GM21515 (cell line): ENCODE measurements at regions not wholly inside any gene's neighbourhood (a gene's known extent, or its start where the extent isn't known, plus 50 kb on each side); places are given as distances from the start of the nearest gene placed in this dataset.

ENCODE experiments used
- ATAC-seq: cut with Tn5 transposase; IDR thresholded peaks from one replicate; pipeline ENCODE4 v1.9.1; 2021; ENCODE audit not compliant: unreplicated experiment

- ATAC-seq = no peak
Observed at GRCh38 chr18:64888956-64889355, 740.1 kb upstream of the LINC00305 start.

DNA sequence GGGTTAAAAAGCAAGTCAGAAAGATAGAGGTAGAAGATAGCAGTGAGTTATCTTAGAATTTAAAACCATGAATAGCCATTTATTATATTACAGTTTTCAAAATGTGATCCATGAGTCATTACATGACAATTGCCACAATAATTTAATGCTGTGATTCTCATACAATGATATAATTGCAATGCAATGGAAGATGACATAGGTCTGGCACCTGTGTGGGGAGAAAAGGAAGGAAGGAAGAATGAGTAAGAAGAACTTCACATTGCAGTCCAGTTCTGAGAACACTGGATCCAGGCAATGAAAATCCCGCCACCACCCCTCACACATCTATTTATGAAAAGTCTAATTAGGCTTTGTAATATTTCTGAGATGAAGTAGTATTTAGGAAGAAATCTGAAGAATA is 738.1 kb upstream of the LINC00305 start:
- ATAC-seq = no peak

GRCh38 chr18:64882896-64883295 is 734.0 kb upstream of the LINC00305 start:
- ATAC-seq = no peak

GRCh38 chr18:64876833-64877232 is 727.9 kb upstream of the LINC00305 start:
- ATAC-seq = no peak

GRCh38 chr18:64872710-64873458 is 724.0 kb upstream of the LINC00305 start:
- no peak for ATAC-seq

- no peak for ATAC-seq
Observed at GRCh38 chr18:64854112-64854511, 705.2 kb upstream of the LINC00305 start.

- ATAC-seq = no peak
Observed at GRCh38 chr18:64852281-64852680, 703.4 kb upstream of the LINC00305 start.

DNA sequence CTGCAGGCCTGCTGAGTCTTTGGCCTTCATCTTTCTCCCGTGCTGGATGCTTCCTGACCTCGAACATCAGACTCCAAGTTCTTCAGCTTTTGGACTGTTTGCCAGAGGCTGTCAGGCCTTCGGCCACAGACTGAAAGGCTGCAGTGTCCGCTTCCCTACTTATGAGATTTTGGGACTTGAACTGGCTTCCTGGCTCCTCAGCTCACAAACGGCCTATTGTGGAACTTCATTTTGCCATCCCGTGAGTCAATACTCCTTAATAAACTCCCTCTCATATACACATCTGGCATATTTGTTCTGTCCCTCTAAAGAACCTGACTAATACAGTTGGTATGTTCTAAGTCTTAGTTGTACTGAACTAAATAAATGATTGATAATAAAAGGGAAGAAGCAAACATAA is 702.8 kb upstream of the LINC00305 start:
- ATAC-seq = no peak

GRCh38 chr18:64850791-64851190 is 701.9 kb upstream of the LINC00305 start:
- no peak for ATAC-seq

DNA sequence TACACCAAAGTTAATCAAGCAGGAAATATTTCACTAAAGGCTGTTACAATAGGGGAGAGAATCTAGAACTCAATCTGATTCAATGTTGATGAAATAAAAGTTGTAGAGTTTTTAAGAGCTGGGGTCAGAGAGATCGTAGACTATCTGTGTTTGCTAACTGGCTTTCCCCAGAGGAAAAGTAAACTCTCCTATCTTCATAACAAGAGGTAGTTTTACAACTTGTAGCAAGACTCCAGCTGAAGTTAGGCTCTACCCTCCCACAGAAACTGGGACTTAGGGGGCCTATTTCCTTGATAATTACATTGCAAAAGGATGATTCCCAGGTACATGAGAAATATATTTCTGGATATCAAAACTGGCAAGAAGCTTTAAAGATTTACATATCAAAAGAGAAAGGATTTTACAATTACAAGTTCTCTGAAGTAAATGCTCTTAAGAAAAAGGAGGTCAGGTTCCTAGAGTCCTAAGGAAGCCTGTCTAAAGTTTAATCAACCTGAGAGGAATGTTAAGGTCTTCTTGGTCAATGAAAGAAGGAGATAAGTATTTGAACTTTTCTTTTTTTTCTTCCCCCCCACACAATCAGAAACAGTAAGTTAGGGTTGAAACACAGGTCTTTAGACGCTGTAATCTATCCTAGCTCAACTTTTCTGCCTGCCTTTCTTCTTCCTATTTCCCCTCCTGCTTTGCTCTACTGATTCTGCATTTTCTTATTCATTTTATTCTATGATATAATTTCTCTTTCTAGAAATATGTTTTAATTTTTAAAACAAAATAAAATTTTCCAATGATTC is 692.2 kb upstream of the LINC00305 start:
- no peak for ATAC-seq

DNA sequence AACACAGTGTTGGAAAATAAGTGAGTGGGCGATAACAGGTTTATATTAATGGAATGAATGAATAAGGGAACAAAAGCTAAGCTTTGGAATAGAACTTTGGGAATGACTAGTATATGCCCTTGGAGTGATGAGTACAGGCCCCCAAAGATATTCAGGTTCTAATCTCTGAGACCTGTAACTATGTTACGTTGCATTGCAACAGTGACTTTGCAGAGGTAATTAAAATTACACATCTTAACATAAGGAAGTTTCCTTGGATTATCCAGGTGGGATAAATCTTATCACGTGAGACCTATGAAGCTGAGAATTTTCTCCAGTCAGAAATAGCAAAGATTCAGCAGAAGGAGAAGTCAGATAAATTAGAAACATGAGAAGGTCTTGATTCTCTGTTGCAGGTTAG is 661.5 kb upstream of the LINC00305 start:
- ATAC-seq = no peak

DNA sequence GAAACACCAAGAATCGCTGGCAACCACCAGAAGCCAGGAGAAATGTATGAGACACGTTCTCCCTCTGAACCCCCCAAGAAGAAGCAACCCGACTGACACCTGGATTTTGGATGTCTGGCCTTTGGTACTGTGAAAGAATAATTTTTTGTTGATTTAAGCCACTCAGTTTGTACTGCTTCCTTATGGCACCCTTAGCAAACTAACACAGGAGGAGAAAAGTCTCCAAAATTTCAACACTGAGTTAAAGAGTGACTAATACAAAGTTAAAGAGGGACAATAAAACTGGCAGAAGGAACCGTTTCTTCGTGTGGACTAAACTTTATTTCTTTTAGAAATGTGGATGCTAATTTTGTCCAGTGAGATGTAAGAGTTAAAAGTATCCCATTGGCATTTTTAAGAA is 660.9 kb upstream of the LINC00305 start:
- ATAC-seq = no peak

DNA sequence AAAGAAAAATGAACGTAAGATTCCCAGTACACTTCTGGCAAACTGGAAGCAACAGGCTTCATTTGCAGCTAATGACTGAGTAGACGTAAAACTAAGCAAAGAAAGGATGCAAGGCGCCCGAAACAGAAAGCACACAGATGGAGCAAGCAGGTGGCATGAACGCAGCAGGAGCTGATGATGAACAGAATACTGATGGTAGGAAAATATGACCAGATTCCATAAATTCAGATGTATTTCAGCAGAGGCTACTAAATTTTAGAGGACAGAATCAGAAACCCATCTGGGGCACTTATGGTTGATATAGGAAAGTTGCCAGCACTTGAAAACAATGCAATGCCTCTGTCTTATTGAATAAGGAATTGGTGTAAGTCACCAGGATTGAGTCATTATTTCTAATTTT is 658.7 kb upstream of the LINC00305 start:
- ATAC-seq = no peak

GRCh38 chr18:64806691-64807090 is 657.8 kb upstream of the LINC00305 start:
- ATAC-seq = no peak

- ATAC-seq = no peak
Observed at GRCh38 chr18:64806232-64806631, 657.3 kb upstream of the LINC00305 start.

DNA sequence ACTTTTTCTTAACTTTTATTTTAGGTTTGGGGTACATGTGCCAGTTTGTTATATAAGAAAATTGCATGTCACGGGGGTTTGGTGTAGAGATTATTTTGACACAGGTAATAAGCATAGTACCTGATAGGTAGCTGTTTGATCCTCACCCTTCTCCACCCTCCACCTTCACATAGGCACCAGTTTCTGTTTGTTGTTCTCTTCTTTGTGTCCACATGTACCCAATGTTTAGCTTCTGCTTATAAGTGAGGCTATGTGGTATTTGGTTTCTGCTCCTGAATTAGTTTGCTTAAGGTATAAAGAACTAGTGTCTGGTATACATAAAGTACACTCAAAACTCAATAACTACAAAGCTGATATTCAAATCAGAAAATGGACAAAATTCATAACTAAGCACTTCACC is 654.6 kb upstream of the LINC00305 start:
- ATAC-seq = no peak

DNA sequence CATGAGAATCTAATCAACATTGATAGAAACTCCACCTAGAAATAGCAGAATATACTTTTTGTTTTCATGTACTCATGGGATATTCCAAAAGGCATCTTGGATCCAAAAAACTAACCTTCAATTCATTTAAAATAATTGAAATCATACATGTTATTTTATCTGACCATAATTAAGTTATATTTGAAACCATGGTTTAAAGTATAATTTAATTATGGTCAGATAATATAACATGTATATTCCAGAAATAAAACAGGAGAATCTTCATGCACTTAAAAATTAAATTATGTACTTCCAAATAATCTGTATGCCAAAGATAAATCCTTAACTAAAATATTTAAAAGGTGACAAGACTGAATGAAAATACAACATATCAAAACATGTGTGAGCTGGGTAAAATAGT is 651.3 kb upstream of the LINC00305 start:
- ATAC-seq = no peak

DNA sequence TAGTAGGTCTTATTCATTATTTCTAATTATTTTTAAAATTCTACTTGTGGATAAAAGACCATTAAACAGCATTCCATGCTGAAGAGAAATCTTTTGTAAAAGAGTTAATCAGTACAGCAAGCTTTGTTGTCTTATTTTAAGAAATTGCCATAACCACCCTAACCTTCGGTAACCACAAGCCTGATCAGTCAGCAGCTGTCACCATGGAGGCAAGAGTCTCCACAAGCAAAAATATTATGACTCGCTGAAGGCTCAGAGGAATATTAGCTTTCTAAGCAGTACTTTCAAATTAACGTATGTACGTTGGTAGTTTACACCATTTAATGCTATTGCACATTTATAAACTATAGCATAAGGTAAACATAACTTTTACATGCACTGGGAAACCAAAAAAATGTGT is 650.5 kb upstream of the LINC00305 start:
- no peak for ATAC-seq

DNA sequence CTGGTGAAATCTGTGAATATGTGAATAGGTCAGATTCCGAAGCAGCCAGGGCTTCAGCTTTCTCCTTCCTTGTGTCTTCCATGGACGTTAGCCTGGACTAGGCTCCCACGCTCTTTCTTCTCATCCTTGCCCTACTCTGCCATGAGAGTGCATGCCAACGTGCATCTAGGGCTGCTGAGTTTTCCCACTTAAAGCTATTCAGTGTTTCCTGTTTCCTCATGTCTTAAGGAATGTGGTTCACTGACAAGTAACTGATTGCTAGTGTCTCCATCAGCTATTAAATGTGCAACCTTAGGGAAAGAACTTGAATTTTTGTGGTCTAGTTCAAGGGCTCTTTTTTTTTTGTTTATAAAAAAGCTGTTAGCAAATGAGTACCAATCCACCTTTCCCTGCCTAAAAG is 642.3 kb upstream of the LINC00305 start:
- ATAC-seq = no peak

DNA sequence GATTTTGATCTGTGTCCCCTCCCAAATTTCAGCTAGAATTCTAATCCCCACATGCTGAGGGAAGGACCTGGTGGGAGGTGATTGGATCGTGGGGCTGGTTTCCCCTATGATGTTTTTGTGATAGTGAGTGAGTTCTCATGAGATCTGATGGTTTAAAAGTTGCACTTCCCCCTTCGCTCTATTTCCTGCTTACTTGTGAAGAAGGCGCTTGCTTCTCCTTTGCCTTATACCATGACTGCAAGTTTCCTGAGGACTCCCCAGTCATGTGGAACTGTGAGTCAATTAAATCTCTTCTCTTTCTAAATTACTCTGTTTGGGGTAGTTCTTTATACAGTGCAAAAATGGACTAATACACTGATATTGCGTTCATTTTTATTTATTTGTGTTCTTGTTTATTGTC is 636.8 kb upstream of the LINC00305 start:
- ATAC-seq = no peak

DNA sequence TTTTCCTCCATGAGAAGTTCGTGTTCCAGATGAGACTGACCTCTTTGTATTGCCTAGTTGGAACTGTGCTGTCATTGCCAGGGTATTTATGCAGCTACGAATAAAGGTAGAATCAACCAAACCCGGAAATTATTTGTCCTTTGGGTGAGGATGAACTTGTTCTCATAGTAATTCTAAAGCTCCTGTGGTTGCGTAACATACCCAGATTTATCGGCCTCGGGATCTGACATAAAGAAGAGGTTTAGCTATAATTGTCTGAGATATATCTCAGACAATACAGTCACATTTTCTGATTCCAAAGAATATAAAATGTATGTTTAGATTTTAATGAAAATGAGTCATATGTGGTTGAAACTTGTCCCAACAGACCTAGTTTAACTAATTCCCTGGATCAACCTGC is 628.7 kb upstream of the LINC00305 start:
- ATAC-seq = no peak

GRCh38 chr18:64765908-64766307 is 617.0 kb upstream of the LINC00305 start:
- no peak for ATAC-seq

DNA sequence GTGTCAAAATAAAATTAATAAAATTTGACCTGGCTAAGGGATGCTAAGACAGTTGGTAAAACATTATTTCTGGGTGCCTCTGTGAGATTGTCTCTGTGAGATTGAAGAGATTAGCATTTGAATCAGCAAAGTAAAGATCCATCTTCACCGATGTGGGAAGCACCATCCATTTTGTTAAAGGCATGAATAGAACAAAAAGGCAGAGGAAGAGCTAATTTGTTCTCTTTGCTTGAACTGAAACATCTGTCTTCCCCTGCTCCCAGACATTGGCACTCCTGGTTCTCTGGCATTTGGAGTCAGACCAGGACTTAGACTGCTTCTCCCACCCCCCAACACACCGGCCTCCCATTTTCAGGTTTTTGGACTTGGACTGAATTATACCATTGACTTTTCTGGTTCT is 603.8 kb upstream of the LINC00305 start:
- no peak for ATAC-seq
